Liver (tissue), 8 donors: ENCODE measurements at regions not wholly inside any gene's neighbourhood (a gene's known extent, or its start where the extent isn't known, plus 50 kb on each side); places are given as distances from the start of the nearest gene placed in this dataset.

Source experiments
- DNase-seq: peaks from one replicate; pipeline ENCODE4 v3.0.0-alpha.2; 2017; ENCODE audit warnings: low spot score
- H3K27ac ChIP-seq, 2 donors: one replicate each; pipeline ENCODE4 v1.7.0; 2013; ENCODE audit warnings: inconsistent platforms in 2 of 2, low read length in 2 of 2, control low read depth in 1 of 2, low read depth in 1 of 2, mild to moderate bottlenecking in 1 of 2
- H3K27me3 ChIP-seq, 4 donors: one replicate each; pipeline versions ENCODE4 v1.6.1 to v1.7.0; 2013; ENCODE audit warnings: low read length in 3 of 4, inconsistent platforms in 1 of 4, mild to moderate bottlenecking in 1 of 4, moderate library complexity in 1 of 4; ENCODE audit not compliant: control insufficient read depth in 4 of 4, insufficient read depth in 4 of 4
- H3K36me3 ChIP-seq, 4 donors: one replicate each; pipeline versions ENCODE4 v1.6.1 to v1.7.0; 2013; ENCODE audit warnings: low read length in 3 of 4, mild to moderate bottlenecking in 3 of 4, low read depth in 1 of 4, moderate library complexity in 1 of 4; ENCODE audit not compliant: control insufficient read depth in 4 of 4, insufficient read depth in 3 of 4
- H3K4me1 ChIP-seq, 4 donors: one replicate each; pipeline versions ENCODE4 v1.6.1 to v1.7.0; 2013; ENCODE audit warnings: low read length in 3 of 4, mild to moderate bottlenecking in 3 of 4, moderate library complexity in 1 of 4; ENCODE audit not compliant: control insufficient read depth in 4 of 4, insufficient read depth in 4 of 4
- H3K4me3 ChIP-seq, 3 donors: one replicate each; pipeline versions ENCODE4 v1.6.1 to v1.7.0; 2013; ENCODE audit warnings: low read length in 3 of 3, control low read depth in 1 of 3, low read depth in 1 of 3, mild to moderate bottlenecking in 1 of 3
- H3K9ac ChIP-seq, 2 donors: one replicate each; pipeline ENCODE4 v1.7.0; 2013; ENCODE audit warnings: low read length in 2 of 2, mild to moderate bottlenecking in 2 of 2, moderate library complexity in 2 of 2, control low read depth in 1 of 2, low read depth in 1 of 2
- H3K9me3 ChIP-seq, 4 donors: one replicate each; pipeline versions ENCODE4 v1.6.1 to v1.7.0; 2013; ENCODE audit warnings: low read length in 3 of 4; ENCODE audit not compliant: control insufficient read depth in 4 of 4
- ATF3 ChIP-seq: IDR thresholded peaks from 2 replicates; pipeline ENCODE4 v1.6.1; 2016; ENCODE audit warnings: antibody characterized with exemption
- CTCF ChIP-seq: fragments of 150-350 bp; IDR thresholded peaks from 2 replicates; pipeline ENCODE4 v1.5.1; 2017; ENCODE audit warnings: improper control_type of control experiment, low read depth, low read length; ENCODE audit not compliant: missing input control
- EGR1 ChIP-seq, 2 donors: IDR thresholded peaks; 2 replicates each; pipeline ENCODE4 v1.6.1; 2016 to 2018; ENCODE audit warnings: antibody characterized with exemption in 2 of 2, low read depth in 2 of 2
- FOXA1 ChIP-seq: IDR thresholded peaks from 2 replicates; pipeline ENCODE4 v1.6.1; 2016; ENCODE audit warnings: antibody characterized with exemption
- FOXA2 ChIP-seq: IDR thresholded peaks from 2 replicates; pipeline ENCODE4 v1.6.1; 2016; ENCODE audit warnings: antibody characterized with exemption
- GABPA ChIP-seq, 2 donors: IDR thresholded peaks in 1 of 2; conservative IDR thresholded peaks in 1 of 2; 2 replicates each; pipeline ENCODE4 v1.6.1; 2016; ENCODE audit warnings: antibody characterized with exemption in 2 of 2, mild to moderate bottlenecking in 1 of 2, moderate library complexity in 1 of 2
- HNF4A ChIP-seq, 2 donors: conservative IDR thresholded peaks; 2 replicates each; pipeline ENCODE4 v1.6.1; 2016; ENCODE audit warnings: antibody characterized with exemption in 2 of 2, mild to moderate bottlenecking in 2 of 2
- HNF4G ChIP-seq: IDR thresholded peaks from 2 replicates; pipeline ENCODE4 v1.6.1; 2016; ENCODE audit warnings: antibody characterized with exemption
- JUND ChIP-seq, 2 donors: IDR thresholded peaks; 2 replicates each; pipeline ENCODE4 v1.6.1; 2016; ENCODE audit warnings: antibody characterized with exemption in 2 of 2
- MAX ChIP-seq: IDR thresholded peaks from 2 replicates; pipeline ENCODE4 v1.6.1; 2016; ENCODE audit warnings: antibody characterized with exemption
- NR2F2 ChIP-seq: IDR thresholded peaks from 2 replicates; pipeline ENCODE4 v1.6.1; 2016; ENCODE audit warnings: antibody characterized with exemption
- RAD21 ChIP-seq, 2 donors: IDR thresholded peaks; 2 replicates each; pipeline ENCODE4 v1.6.1; 2016; ENCODE audit warnings: antibody characterized with exemption in 2 of 2, mild to moderate bottlenecking in 2 of 2
- REST ChIP-seq: IDR thresholded peaks from 2 replicates; pipeline ENCODE4 v1.6.1; 2016; ENCODE audit warnings: antibody characterized with exemption, mild to moderate bottlenecking
- RXRA ChIP-seq, 2 donors: IDR thresholded peaks; 2 replicates each; pipeline ENCODE4 v1.6.1; 2017 to 2018; ENCODE audit warnings: antibody characterized with exemption in 2 of 2, mild to moderate bottlenecking in 1 of 2
- SP1 ChIP-seq: IDR thresholded peaks from 2 replicates; pipeline ENCODE4 v1.6.1; 2018; ENCODE audit warnings: antibody characterized with exemption, mild to moderate bottlenecking
- TAF1 ChIP-seq: conservative IDR thresholded peaks from 2 replicates; pipeline ENCODE4 v1.6.1; 2016; ENCODE audit warnings: antibody characterized with exemption, mild to moderate bottlenecking
- YY1 ChIP-seq: IDR thresholded peaks from 2 replicates; pipeline ENCODE4 v1.6.1; 2016; ENCODE audit warnings: antibody characterized with exemption, mild to moderate bottlenecking
- ZBTB33 ChIP-seq: IDR thresholded peaks from 2 replicates; pipeline ENCODE4 v1.6.1; 2016; ENCODE audit warnings: antibody characterized with exemption
- WGBS: extraction: QIAGEN DNeasy Blood & Tissue Kit; methylation state at CpG from one replicate; pipeline ENCODE4 v1.1.7; 2013; 5-methylcytosine and 5-hydroxymethylcytosine counted together
- donor health status: healthy.
- donor health status: healthy.
- donor health status: healthy.
- donor health status: healthy.
- donor health status: healthy.

- Histone ChIP-seq H3K4me3 (no peak overlapping the region), H3K9me3 (no peaks in the 10 kb centered on the region), H3K27ac (no peak overlapping the region), H3K9ac (no peak overlapping the region), H3K27me3 (peaks cover 0 to 7% (median 0%) of the 10 kb centered on the region in 4 donors), H3K4me1 (no peaks in the 10 kb centered on the region), H3K36me3 (no peaks in the 10 kb centered on the region)
- WGBS, result 73% methylated on average over 2 of the region's 2 CpGs
- TF ChIP-seq JUND (IDR thresholded peaks at IDR 0.05) (no peak), REST (no peak), TAF1 (no peak), CTCF (no peak), YY1 (no peak), NR2F2 (no peak), EGR1 (IDR thresholded peaks at IDR 0.05; ENCODE audit: low read depth in 2 of 2) (no peak), HNF4G (no peak), HNF4A (conservative IDR thresholded peaks at IDR 0.05) (no peak), MAX (no peak), FOXA2 (no peak), RXRA (IDR thresholded peaks at IDR 0.05) (no peak), SP1 (no peak), ZBTB33 (no peak), RAD21 (IDR thresholded peaks at IDR 0.05) (no peak)
- DNase-seq, result no peak
Measured at GRCh38 chr3:115375362-115375761, 228.3 kb upstream of the ZBTB20 start.

- TF ChIP-seq FOXA1, result no peak
- TF ChIP-seq JUND (IDR thresholded peaks at IDR 0.05), result no peak
- no peak for TF ChIP-seq RXRA (IDR thresholded peaks at IDR 0.05)
- TF ChIP-seq CTCF, result no peak
- no peak for TF ChIP-seq TAF1
- TF ChIP-seq ATF3, result no peak
- no peak for TF ChIP-seq GABPA (IDR thresholded peaks at IDR 0.05 in 1 of 2, conservative IDR thresholded peaks at IDR 0.05 in 1 of 2)
- no peak for TF ChIP-seq HNF4G
- TF ChIP-seq SP1, result no peak
- Histone ChIP-seq H3K9me3 (no peaks in the 10 kb centered on the region), H3K4me1 (no peaks in the 10 kb centered on the region), H3K4me3 (no peak overlapping the region), H3K36me3 (no peaks in the 10 kb centered on the region), H3K27ac (no peak overlapping the region), H3K9ac (no peak overlapping the region), H3K27me3 (no peaks in the 10 kb centered on the region)
- DNase-seq, result no peak
- WGBS, result 97% methylated on average over 3 of the region's 3 CpGs
Measured at GRCh38 chr3:115380883-115381572, 233.9 kb upstream of the ZBTB20 start.
